Anterior cingulate cortex (tissue), 58 donors: ENCODE measurements at regions not wholly inside any gene's neighbourhood (a gene's known extent, or its start where the extent isn't known, plus 50 kb on each side); places are given as distances from the start of the nearest gene placed in this dataset.
"Not testable (repeated sequence)": the region's sequence is repeated elsewhere in the genome, so short reads cannot be mapped to it uniquely, and the experiment has no call there.

Source experiments
- DNase-seq, 58 donors: peaks; one replicate each; lab custom pipeline; 2025; lab: John Stamatoyannopoulos, UW

DNA sequence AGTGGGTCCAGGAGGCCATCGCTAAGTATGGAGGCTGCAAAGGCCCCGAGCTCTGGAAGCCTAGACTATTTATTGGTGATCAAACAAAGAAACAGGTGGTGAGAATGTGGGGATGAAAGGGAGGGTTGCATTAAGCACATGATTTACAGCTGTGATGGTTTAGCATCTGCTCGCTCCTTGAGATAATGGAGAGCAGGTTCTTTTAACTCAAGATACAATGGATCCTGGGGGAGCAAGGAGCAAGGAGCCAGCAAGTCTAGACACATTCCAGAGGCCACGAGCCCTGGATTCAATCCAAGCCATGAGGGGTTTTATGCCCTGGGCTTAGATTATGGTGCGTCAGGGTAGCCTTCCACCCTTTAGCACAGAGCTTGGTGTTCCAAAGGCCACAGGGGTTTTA is 460.3 kb downstream of the GJA1 start:
- not testable (repeated sequence) for DNase-seq

DNA sequence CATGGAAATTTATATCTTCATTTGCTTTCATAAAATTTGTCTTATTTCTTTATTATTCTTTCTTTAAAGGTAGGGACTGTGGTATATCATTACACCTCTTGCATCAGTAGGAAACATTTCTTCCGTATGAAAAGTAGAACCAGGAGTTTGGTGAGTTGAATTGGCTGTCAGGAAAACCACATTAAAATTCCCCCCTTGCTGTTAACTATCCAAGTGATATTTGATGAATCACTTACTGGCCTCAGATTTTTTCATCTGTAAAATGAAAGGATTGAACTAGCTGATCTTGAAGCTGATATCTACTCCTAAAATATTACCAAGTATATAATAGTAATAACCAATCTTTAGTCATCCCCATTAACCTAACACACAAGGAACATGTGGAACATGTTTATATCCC is 460.9 kb downstream of the GJA1 start:
- DNase-seq = no peak

GRCh38 chr6:121896771-121897170 is 461.3 kb downstream of the GJA1 start:
- no peak for DNase-seq

DNA sequence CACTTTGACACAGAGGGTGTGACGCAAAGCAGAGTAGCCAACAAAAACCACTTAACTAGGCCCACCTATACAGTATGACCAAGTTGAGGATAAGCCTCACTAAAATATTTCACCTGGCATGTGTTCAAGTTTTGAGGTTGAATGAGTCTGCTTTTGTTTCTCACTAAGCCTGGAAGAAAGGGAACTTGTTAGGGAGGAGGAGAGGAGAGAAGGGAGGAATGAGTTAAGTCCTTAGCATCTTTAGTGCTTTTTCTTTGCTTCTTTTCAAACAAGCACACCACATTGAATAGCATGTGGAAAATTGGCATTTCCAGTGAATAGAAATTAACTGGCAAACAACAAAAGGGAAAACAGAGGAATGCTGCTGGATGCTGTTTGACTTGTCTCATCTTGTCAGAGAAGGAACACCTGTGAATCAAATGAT is 461.9 kb downstream of the GJA1 start:
- peak in 2 of 58 donors; percentile 2 to 42 for DNase-seq

DNA sequence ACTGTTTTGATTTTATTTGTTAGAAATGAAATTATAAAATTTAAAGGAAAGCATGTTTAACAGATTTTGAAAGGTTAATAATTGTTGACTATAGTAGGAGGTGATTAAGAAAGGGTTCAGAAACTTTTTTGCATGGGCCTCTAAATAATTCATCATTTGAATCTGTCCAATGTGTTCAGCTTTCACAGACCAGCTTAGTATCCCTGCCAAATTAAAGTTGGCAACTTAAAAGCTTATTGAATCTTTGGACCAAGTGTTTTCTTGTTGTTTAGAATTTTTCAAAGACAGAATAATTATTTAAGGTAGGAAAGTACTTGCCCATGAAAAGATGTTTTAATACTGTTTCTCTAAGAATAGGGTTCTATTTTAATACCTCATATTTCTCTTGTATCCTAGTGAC is 466.0 kb downstream of the GJA1 start:
- DNase-seq = peak in 2 of 58 donors; percentile 2 to 55

DNA sequence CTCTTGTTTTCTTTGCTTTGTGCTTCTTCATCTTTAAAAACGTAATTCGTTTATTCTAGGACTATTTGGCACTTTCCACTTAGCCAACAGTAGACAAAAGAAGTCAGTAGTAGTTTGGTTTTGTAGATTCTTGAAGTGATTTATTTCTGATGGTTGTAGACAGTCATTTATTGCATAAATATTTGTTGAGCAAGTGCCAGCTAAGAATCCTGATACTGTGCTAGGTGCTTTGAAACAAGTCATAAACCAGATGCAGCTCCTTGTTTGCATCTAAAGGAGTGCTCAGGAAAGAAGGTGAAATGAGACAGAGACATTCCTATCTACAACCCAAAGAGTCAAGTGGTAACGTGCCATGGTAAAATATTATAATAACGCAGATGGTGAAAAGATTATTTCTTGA is 469.1 kb downstream of the GJA1 start:
- no peak for DNase-seq

DNA sequence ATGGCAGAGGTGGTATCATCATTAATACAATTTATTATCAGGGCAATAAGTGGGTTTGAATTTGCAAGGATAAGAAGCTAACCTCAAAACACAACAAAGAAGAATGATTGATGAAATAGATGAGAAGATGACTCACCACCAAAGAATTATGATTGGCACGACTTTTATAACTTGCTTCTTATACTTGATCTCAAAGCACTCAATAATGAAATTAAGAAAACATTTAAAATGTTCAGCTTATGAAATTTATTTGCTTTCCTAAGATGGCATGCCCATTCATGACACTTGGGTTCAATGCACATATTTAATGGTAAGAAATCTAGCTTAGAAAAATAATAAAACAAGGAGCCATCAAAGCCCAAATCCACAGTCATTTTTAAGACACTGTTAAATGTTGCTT is 477.5 kb downstream of the GJA1 start:
- no peak for DNase-seq

GRCh38 chr6:121917263-121917829 is 481.9 kb downstream of the GJA1 start:
- DNase-seq = no peak

GRCh38 chr6:121917834-121918559 is 481.5 kb upstream of the HSF2 start:
- no peak for DNase-seq

GRCh38 chr6:121920616-121921015 is 478.8 kb upstream of the HSF2 start:
- no peak for DNase-seq

- no peak for DNase-seq
Observed at GRCh38 chr6:121925024-121925423, 474.4 kb upstream of the HSF2 start.

- DNase-seq = no peak
Observed at GRCh38 chr6:121925534-121926255, 473.8 kb upstream of the HSF2 start.

GRCh38 chr6:121929301-121929700 is 470.2 kb upstream of the HSF2 start:
- DNase-seq = no peak

- peak in 2 of 58 donors; percentile 0 to 7 for DNase-seq
Observed at GRCh38 chr6:121932076-121932991, 467.1 kb upstream of the HSF2 start.

- DNase-seq = no peak
Observed at GRCh38 chr6:121934451-121934850, 465.0 kb upstream of the HSF2 start.

GRCh38 chr6:121940728-121941127 is 458.7 kb upstream of the HSF2 start:
- DNase-seq = no peak

DNA sequence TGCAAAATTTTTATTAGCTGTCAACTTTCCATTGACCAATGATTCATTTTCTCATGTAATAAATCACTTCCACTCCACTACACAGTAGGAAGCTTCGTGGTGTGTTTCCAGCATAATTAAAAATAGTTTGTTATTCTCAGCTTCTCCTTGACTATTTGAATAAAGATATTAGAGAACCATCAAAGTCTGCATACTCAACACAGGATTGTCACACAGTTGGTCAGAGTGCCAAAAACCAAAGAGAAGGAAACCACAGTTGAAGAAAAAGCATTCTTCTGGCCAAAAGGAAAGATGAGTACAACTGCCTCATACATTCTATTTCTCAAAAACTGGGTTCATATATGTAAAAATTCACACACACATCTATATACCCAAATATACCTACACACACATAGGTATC is 455.1 kb upstream of the HSF2 start:
- DNase-seq = no peak

DNA sequence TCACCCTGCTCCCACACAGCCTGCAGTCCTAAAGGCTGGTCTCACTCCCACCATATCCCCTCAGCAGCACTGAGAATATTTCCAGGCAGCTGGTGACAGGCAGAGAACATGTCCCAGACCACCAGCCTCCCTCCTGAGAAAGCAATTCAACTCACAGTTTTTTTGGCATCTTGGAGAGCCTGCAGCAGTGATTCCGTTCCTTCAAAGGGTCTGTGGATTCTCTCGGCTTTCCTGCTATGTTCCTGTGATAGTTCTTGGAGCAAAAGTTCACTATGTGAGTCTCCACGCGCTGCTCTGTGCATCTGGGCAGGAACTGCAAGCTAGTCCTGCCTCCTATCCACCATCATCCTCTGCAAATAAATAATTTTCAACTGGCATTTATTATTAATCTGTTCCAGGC is 448.3 kb upstream of the HSF2 start:
- no peak for DNase-seq

GRCh38 chr6:121951918-121952379 is 447.5 kb upstream of the HSF2 start:
- DNase-seq = peak in 2 of 58 donors; percentile 3 to 19

- not testable (repeated sequence) for DNase-seq
Observed at GRCh38 chr6:121955401-121955800, 444.1 kb upstream of the HSF2 start.

DNA sequence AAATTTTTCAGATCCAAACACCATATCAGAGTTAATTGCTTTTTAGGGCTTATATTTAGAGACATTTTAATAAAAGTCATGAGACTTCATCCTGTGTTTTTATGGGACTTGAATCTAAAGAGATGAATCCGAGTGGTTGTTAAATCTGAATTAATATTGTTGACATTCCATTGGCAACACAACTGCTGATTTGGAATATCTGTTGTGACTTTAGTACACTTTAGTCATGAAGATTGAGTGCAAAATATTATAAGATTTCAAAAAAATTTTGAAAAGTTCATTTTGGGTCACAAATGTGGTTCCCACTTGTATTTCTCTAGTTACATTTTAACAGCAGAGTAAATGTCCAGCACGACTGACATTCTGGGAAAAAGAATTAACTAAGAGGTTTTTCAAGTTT is 442.7 kb upstream of the HSF2 start:
- DNase-seq = no peak
